ENCODE measurements at regions not wholly inside any gene's neighbourhood (a gene's known extent, or its start where the extent isn't known, plus 50 kb on each side); places are given as distances from the start of the nearest gene placed in this dataset.

DNA sequence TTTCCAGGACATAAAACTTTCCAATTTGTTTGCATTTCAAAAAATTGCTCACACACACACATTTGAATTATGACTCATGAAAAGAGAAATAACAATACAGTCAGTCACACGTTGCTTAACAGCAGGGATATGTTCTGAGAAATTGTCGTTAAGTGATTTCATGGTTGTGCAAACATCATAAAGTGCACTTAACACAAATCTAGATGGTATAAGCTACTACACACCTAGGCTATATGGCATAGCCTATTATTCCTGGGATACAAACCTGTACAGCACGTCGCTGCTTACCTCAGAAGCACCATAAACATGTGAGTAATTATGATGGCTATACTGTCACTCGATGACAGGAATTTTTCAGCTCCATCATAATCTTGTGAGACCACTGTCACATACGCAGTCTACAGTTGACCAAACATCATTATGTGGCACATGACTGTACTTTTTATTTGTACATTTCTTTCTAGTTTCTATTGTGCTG lies 378.2 kb downstream of the ACTL7B start:
- TF ChIP-seq, protein P1, sequence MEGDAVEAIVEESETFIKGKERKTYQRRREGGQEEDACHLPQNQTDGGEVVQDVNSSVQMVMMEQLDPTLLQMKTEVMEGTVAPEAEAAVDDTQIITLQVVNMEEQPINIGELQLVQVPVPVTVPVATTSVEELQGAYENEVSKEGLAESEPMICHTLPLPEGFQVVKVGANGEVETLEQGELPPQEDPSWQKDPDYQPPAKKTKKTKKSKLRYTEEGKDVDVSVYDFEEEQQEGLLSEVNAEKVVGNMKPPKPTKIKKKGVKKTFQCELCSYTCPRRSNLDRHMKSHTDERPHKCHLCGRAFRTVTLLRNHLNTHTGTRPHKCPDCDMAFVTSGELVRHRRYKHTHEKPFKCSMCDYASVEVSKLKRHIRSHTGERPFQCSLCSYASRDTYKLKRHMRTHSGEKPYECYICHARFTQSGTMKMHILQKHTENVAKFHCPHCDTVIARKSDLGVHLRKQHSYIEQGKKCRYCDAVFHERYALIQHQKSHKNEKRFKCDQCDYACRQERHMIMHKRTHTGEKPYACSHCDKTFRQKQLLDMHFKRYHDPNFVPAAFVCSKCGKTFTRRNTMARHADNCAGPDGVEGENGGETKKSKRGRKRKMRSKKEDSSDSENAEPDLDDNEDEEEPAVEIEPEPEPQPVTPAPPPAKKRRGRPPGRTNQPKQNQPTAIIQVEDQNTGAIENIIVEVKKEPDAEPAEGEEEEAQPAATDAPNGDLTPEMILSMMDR (IDR thresholded peaks at IDR 0.05), result no peak
- no peak for TF ChIP-seq POLR2A (IDR thresholded peaks at IDR 0.05)
- TF ChIP-seq POLR2AphosphoS5 (IDR thresholded peaks at IDR 0.05), result peak in 2 of 3 donors; percentile 65 to 76
- TF ChIP-seq EP300 (IDR thresholded peaks at IDR 0.05; ENCODE audit: low read depth), result peak; percentile 75

Measured in transverse colon (tissue), 4 donors.